SU-DHL-6 (cell line): ENCODE measurements at regions not wholly inside any gene's neighbourhood (a gene's known extent, or its start where the extent isn't known, plus 50 kb on each side); places are given as distances from the start of the nearest gene placed in this dataset.

ENCODE experiments used
- H2AFZ ChIP-seq: fragments of 200-600 bp; sonication (generic); 2 replicates; pipeline ENCODE4 v1.6.1; 2014; ENCODE audit warnings: low read depth, mild to moderate bottlenecking, moderate library complexity, mixed read lengths, antibody characterized with exemption, low read length; ENCODE audit not compliant: severe bottlenecking
- H3F3A ChIP-seq: fragments of 200-600 bp; shearing (Covaris generic); 2 replicates; pipeline ENCODE4 v1.6.0; 2016; ENCODE audit warnings: antibody characterized with exemption, mild to moderate bottlenecking; ENCODE audit not compliant: insufficient read depth
- H3K27ac ChIP-seq: fragments of 200-600 bp; sonication (generic); 2 replicates; pipeline ENCODE4 v1.5.1; 2016; ENCODE audit warnings: low read depth, mild to moderate bottlenecking, low read length, moderate library complexity, mixed read lengths
- H3K27me3 ChIP-seq: fragments of 200-600 bp; sonication (generic), shearing (Covaris generic); 2 replicates; pipeline ENCODE4 v1.6.0; 2014; ENCODE audit warnings: mild to moderate bottlenecking, low read length
- H3K36me3 ChIP-seq: fragments of 200-600 bp; sonication (generic); 2 replicates; pipeline ENCODE4 v1.6.1; 2014; ENCODE audit warnings: mild to moderate bottlenecking, low read length, mixed read lengths
- H3K4me2 ChIP-seq: fragments of 300-600, 200-600 bp; shearing (Covaris generic), sonication (generic); 2 replicates; pipeline ENCODE4 v1.6.0; 2014; ENCODE audit warnings: low read length, low read depth, mild to moderate bottlenecking; ENCODE audit not compliant: poor library complexity, severe bottlenecking
- H3K4me3 ChIP-seq: fragments of 200-600 bp; sonication (generic); 2 replicates; pipeline ENCODE4 v1.5.1; 2014; ENCODE audit warnings: antibody characterized with exemption, low read length, mild to moderate bottlenecking, mixed read lengths; ENCODE audit not compliant: insufficient read depth, poor library complexity, severe bottlenecking
- H3K79me2 ChIP-seq: fragments of 200-600 bp; sonication (generic); 2 replicates; pipeline ENCODE4 v1.6.1; 2014; ENCODE audit warnings: mild to moderate bottlenecking, low read length, moderate library complexity; ENCODE audit not compliant: insufficient read depth
- H3K9ac ChIP-seq: fragments of 200-600 bp; sonication (generic); 2 replicates; pipeline ENCODE4 v1.7.0; 2014; ENCODE audit warnings: mild to moderate bottlenecking, low read length
- H3K9me2 ChIP-seq: fragments of 200-600 bp; sonication (generic); replicated peaks from 2 replicates; pipeline ENCODE4 v1.6.1; 2014; ENCODE audit warnings: low read length; ENCODE audit not compliant: insufficient read depth
- H3K9me3 ChIP-seq: fragments of 200-600 bp; sonication (generic); 2 replicates; pipeline ENCODE4 v1.6.1; 2014; ENCODE audit warnings: low read length, mixed read lengths; ENCODE audit not compliant: insufficient read depth
- H4K20me1 ChIP-seq: fragments of 200-600 bp; sonication (generic); 2 replicates; pipeline ENCODE4 v1.6.1; 2014; ENCODE audit warnings: low read depth, mild to moderate bottlenecking, antibody characterized with exemption, low read length, moderate library complexity, mixed read lengths
- EZH2phosphoT487 ChIP-seq: fragments of 200-600 bp; sonication (generic), shearing (Covaris generic); conservative IDR thresholded peaks from 2 replicates; pipeline ENCODE4 v1.6.1; 2018; ENCODE audit warnings: mild to moderate bottlenecking, antibody characterized with exemption, low read length, moderate library complexity, mixed read lengths
- TF ChIP-seq, protein P1 (sequence below): fragments of 200-600 bp; sonication (generic); IDR thresholded peaks from one replicate; pipeline ENCODE4 v1.5.1; 2017; ENCODE audit warnings: antibody characterized with exemption, mild to moderate bottlenecking, low read length, moderate library complexity; ENCODE audit not compliant: insufficient read depth, poor library complexity, severe bottlenecking

DNA sequence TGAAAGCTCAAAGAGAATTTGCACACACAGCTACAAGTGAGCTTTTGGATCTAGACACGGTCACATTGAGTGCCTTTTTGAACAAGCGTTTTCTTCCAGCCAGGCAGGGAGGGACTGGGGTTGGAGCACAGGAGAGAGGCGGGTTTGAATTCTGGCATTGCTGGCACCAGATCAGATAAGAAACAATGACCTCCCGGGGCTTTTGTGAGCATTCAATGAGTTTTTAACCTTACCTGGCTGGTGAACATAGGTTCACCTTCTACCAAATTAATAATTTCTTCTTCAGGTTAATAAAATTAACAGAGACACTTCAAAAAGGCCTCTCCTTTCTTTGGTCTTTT lies 312.9 kb upstream of the MSX2 start:
- H3K79me2 ChIP-seq, result no peaks in the 10 kb centered on the region
- no peak overlapping the region for H3K9ac ChIP-seq
- no peaks in the 10 kb centered on the region for H3K9me3 ChIP-seq
- H3K36me3 ChIP-seq, result no peaks in the 10 kb centered on the region
- no peaks in the 10 kb centered on the region for H3K27me3 ChIP-seq
- H3F3A ChIP-seq, result no peaks in the 10 kb centered on the region
- H3K4me2 ChIP-seq, result no peak overlapping the region
- H3K4me3 ChIP-seq, result no peak overlapping the region
- no peak overlapping the region for H3K27ac ChIP-seq
- TF ChIP-seq EZH2phosphoT487, result no peak
- TF ChIP-seq, protein P1, sequence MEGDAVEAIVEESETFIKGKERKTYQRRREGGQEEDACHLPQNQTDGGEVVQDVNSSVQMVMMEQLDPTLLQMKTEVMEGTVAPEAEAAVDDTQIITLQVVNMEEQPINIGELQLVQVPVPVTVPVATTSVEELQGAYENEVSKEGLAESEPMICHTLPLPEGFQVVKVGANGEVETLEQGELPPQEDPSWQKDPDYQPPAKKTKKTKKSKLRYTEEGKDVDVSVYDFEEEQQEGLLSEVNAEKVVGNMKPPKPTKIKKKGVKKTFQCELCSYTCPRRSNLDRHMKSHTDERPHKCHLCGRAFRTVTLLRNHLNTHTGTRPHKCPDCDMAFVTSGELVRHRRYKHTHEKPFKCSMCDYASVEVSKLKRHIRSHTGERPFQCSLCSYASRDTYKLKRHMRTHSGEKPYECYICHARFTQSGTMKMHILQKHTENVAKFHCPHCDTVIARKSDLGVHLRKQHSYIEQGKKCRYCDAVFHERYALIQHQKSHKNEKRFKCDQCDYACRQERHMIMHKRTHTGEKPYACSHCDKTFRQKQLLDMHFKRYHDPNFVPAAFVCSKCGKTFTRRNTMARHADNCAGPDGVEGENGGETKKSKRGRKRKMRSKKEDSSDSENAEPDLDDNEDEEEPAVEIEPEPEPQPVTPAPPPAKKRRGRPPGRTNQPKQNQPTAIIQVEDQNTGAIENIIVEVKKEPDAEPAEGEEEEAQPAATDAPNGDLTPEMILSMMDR, result no peak
- H2AFZ ChIP-seq, result no peak overlapping the region
- H3K9me2 ChIP-seq, result no peaks in the 10 kb centered on the region
- H4K20me1 ChIP-seq, result no peaks in the 10 kb centered on the region

DNA sequence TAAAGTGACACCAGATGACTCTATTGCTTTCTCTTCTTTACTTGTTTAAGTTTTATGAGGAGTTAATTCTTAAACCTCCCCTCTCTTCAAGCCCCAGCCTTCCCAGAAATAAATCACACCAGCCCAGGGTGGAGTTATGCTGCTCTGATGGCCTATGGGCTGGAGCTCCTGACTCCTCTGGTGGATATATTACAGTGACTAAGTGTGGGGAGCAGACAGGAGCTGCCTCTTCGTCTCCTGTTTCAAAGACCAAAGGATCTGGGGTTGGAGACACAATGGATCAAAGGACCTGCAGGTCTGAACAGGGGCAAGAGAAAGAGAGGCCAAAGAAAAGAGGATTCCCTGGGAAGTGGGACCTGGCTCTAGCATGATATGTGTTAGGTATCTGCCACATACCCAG lies 312.0 kb upstream of the MSX2 start:
- H3K27me3 ChIP-seq, result no peaks in the 10 kb centered on the region
- H3F3A ChIP-seq, result no peaks in the 10 kb centered on the region
- H3K79me2 ChIP-seq, result no peaks in the 10 kb centered on the region
- H3K9ac ChIP-seq, result no peak overlapping the region
- H3K4me3 ChIP-seq, result no peak overlapping the region
- H4K20me1 ChIP-seq, result no peaks in the 10 kb centered on the region
- no peak overlapping the region for H3K27ac ChIP-seq
- no peak overlapping the region for H3K4me2 ChIP-seq
- no peaks in the 10 kb centered on the region for H3K9me2 ChIP-seq
- no peak overlapping the region for H2AFZ ChIP-seq
- H3K9me3 ChIP-seq, result no peaks in the 10 kb centered on the region
- H3K36me3 ChIP-seq, result no peaks in the 10 kb centered on the region
- TF ChIP-seq, protein P1, result no peak
- TF ChIP-seq EZH2phosphoT487, result no peak

DNA sequence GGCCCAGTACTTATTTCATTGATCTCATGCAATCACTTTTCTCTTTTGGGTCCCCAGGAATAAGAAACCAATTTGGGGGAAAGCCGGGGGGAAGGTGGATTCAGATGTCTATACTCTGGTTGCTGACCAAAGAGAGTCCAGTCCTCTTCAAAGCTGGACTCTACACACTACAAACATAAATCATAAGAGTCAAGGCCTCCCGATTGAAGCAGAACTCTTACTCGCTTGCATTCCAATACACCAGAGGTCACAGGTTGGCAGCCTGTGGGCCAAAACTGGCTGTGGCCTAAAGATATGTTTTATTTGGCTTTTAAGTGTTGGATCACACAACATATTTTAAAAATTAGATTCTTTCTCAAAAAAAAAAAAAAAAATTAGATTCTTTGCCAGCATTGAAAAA lies 311.4 kb upstream of the MSX2 start:
- H3K4me3 ChIP-seq, result no peak overlapping the region
- TF ChIP-seq, protein P1, result no peak
- no peak for TF ChIP-seq EZH2phosphoT487
- no peak overlapping the region for H2AFZ ChIP-seq
- H3K27me3 ChIP-seq, result no peaks in the 10 kb centered on the region
- no peaks in the 10 kb centered on the region for H3K36me3 ChIP-seq
- H3K27ac ChIP-seq, result no peak overlapping the region
- no peak overlapping the region for H3K9ac ChIP-seq
- H3F3A ChIP-seq, result no peaks in the 10 kb centered on the region
- no peaks in the 10 kb centered on the region for H3K79me2 ChIP-seq
- no peak overlapping the region for H3K4me2 ChIP-seq
- H3K9me2 ChIP-seq, result no peaks in the 10 kb centered on the region
- H4K20me1 ChIP-seq, result no peaks in the 10 kb centered on the region
- H3K9me3 ChIP-seq, result no peaks in the 10 kb centered on the region
